NCI-H2227 (cell line): ENCODE measurements at regions not wholly inside any gene's neighbourhood (a gene's known extent, or its start where the extent isn't known, plus 50 kb on each side); places are given as distances from the start of the nearest gene placed in this dataset.
A peak's percentile ranks its signal among the peaks of the same experiment; 100 is the strongest.
"Not testable (repeated sequence)": the region's sequence is repeated elsewhere in the genome, so short reads cannot be mapped to it uniquely, and the experiment has no call there.

ENCODE experiments used
- DNase-seq: peaks from one replicate; lab custom pipeline; 2025; ENCODE audit not compliant: unreplicated experiment; lab: John Stamatoyannopoulos, UW

DNA sequence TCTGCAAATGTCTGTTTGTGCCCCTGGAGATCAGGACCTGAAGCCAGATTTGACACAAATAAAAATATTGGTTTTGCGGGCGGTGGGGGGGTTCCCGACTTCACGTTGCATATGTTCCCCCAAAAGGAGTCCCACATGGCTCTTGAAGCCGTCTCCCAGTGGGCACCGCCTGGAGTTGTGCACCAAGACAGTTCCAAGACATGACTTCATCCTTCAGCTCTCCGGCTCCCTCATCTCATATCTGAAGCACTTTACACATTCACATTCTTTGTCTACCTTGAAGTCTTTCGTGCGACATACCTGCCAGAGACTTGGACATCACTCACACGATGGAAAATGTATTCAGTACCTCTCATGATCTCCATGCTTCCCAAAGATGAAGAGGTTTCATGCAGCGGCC is 362.8 kb upstream of the FOXK1 start:
- DNase-seq: no peak

DNA sequence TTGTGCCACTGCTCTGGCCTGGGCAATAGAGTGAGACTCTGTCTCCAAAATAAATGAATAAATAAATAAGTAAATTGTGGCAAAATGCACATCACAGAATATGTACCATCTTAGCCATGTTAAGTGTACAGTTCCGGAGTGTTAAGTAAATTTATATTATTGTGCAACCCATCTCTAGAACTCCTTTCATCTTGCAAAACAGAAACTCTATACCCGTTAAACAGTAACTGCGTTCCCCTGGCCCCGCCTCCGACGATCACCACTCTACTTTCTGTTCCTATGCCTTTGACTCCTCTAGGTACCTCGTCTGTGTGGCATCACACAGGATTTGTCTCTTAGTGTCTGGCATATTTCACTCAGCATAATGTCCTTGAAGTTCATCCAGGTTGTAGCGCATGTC is 356.4 kb upstream of the FOXK1 start:
- no peak for DNase-seq

DNA sequence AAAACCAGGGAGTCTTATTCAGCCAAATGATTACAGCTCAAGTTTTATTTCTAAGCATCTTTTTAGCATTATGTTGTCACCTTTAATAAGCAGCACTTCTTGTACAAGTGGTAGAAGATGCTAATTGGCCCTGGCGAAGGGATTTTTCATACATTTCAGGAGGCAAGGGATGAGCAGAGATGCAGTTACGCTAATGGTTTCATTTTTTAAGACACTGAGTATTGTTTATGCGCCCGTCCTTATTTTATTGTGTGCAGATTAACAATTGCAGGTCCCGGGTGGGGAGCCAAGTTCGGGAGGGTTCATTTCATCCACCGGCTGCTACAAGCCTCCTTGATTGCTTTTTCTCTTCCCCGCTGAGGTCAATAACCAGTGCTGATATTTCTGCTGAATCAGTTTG is 350.4 kb upstream of the FOXK1 start:
- DNase-seq: peak; percentile 7

DNA sequence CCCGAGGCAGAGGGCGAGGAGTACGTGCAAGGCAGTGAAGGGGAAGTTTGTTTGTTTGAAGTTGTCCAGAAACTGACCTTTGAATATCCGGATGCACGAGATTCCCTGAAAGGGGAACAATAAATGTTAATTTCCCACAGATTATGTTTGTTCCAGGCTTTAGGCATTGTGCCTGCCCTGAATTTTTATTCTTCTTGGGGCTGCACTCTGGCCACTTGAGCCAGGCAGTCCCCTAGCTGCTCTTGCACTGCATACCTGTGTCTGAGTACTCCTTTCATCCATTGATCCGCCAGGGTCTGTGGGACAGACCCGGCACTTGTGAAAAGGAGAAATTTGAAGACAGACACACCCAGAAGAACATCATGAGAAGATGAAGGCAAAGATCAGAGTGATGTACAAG is 343.5 kb upstream of the FOXK1 start:
- DNase-seq: no peak

DNA sequence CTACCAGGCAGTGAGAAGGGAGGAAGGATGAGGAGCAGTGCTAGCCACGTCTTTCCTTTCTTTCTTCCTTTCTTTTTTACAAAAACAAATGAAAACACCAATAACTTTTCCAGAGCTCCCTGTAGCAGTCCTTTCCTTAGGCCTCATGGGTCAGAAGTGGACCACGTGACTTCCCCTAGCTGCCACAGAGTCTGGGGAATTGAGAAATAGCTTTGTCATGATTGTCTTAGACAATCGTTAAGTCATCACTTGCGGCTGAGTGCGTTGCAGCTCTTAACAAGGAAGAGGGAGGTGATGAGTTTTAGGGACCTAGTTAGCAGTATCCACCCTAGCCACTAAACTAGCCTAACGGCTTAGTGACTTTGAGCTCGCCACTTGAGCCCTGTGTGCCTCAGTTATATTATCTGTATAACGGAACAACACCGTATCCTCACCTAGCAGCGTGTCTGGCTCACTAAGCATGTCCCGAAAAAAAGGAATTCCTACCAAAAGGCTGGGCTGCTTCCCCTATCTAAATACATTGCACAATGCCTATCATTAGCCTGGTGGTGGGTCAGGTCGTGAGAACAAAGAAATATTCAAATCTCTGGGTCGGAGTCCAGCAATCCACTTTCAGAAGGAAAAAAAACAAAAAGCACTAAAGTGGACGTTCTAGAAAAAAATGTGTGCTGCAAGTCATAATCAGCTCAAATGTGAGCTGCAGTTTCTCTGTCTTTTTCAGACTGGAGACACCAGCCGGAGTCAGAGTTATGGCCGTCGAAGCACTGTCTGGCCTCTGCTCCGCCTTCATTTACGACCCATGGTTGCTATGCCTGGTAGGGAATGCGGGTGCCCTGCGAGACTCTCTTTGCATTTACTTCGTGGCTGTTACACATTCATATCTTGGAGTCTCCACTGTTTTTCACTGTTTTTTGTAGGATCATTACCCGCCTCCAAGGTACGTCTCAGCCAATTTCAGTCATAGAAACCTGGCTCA is 338.5 kb upstream of the FOXK1 start:
- no peak for DNase-seq

DNA sequence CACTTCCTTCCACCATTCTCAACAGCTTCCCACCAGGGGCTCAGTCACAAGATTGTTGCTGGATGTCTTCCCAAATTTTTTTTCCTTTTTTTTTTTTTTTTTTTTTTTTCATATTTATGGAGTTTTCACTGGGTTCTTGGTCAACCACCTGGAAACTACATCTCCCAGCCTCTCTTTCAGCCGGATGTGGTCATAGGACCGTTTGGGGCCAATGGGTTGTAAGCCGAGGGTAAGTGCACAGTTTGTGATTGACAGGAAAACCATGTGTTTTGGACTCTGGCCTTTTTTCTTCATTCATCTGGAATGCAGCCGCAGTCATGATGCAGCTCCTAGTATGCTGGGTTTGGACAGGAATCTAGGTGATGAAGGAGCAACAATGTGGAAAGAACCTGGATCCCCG is 337.1 kb upstream of the FOXK1 start:
- DNase-seq: no peak

DNA sequence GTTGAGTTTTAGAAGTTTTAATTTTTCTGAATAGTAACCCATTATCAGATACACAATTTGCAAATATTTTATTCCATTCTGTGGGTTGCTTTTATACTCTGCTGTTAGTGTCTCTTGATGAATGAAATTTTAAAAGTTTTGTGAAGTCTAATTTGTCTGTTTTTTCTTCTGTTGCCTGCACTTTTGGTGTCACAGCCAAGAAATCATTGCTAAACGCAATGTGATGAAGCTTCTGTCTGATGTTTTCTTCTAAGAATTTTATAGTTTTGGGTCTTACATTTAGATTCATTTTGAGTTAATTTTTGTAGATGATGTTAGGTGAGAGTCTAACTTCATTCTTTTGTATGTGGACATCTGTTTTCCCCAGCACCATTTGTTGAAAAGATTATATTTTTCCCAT is 330.0 kb upstream of the FOXK1 start:
- DNase-seq: no peak

DNA sequence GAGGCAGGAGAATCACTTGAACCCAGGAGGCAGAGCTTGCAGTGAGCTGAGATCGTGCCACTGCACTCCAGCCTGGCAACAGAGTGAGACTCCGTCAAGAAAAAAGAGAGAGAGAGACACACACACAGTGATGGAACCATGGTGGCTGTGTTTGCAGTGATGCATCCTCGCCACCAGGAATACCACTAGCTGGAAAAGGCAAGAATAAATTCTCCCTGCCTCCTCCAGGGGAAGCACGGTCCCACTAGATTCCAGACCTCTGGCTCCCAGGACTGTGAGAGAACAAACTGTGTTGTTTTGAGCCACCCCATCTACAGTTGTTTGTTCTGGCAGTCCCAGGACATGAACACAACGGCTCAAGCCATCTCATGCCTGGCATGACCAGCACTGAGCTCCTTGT is 320.3 kb upstream of the FOXK1 start:
- no peak for DNase-seq

DNA sequence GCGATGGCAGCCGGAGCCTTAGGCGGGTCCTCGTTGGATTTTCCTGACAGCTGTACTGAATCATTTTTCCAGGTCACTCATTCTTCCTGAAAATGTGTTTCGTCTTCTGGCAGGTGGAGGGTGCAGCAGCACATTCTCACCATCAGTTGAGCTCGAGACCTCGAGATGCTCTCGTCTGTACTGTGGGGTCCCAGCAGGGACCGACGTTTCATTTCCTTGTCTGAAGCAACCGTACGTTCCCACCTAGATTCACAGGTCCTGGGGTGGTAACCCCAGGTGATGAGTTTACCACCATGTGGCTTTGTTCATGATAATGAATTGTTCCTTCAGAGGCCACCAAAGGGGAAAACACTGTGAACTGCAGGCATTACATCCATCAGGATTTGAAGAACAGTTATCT is 298.5 kb upstream of the FOXK1 start:
- DNase-seq: no peak

DNA sequence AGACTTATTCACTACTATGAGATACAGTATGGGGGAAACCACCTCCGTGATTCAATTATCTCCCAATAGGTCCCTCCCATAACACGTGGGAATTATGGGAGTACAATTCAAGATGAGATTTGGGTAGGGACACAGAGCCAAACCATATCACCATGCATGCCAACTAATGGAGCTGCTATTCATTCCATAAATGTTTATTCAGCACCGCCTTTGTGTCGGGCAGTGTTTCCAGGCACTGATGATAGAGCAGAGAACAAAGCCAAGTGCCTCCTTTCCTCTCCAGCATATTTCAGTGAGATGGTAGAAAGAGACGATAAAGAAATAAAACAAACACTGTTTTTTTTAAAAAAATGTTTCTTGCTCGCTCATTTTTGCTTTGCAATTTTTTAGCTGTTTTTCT is 295.9 kb upstream of the FOXK1 start:
- no peak for DNase-seq

DNA sequence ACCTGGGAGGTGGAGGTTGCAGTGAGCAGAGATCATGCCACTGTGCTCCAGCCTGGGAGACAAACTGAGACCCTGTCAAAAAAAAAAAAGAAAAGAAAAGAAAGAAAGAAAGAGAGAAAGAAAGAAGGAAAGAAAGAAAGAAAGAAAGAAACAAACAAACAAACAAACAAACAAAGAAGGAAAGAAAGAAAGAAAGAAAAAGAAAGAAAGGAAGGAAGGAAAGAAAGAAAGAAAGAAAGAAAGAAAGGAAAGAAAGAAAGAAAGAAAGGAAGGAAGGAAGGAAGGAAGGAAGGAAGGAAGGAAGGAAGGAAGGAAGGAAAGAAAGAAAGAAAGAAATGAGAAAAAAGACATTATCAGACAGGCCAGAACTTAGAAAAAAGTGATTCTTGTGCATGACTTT is 291.0 kb upstream of the FOXK1 start:
- not testable (repeated sequence) for DNase-seq

DNA sequence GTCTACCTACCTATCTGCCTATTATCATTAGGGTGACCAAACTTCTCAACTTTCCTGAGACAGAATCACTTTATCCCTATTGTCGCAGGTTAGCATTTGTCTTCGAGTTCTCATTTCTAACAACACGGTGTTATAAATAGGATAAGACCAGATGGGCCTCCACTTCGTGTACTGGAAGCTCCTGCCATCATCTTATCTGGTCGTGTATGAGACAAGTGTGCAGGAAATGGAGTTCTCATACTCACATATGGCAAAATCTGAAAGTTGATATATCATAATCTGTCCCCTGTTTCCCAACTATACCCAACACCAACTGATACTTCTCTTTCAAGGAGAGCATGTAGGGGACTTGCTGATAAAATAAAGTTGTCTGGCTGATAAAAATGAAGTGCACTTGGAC is 287.4 kb upstream of the FOXK1 start:
- DNase-seq: no peak

DNA sequence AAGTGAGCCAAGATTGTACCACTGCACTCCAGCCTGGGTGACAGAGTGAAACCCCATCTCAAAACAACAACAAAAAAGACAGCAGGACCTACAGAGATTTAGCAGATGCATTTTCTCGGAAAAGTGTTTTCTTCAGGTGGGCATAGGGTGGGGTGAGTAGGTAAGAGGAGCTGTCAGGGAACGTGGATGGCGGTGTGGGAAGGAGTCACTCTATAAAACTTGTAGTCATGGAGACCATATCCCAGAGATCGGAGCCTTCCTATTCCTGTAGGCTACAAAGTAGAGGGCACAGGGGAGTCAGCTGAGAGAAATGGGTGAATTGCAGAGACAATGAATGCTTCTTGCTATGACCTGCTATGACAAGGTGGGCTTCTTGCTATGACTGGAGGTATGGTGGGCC is 283.0 kb upstream of the FOXK1 start:
- DNase-seq: no peak

DNA sequence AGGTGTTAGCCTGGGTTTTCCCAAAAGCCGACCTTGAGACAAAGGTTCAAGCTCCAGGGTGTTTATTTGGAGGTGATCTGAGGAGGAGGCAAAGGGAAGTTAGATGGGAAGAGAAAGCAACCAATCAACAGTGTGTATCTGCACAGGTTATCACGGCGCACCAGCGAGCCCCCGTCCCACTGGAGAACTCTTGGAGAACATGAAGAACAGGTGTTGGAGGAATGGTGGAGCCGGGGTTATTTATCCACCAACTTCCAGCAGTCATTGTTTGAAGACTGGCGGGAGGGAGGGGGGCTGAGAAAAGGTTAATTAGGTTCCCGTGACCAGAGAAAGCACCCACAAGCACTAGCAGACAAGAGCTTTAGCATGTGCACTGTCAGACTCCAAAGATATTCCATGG is 282.5 kb upstream of the FOXK1 start:
- no peak for DNase-seq

DNA sequence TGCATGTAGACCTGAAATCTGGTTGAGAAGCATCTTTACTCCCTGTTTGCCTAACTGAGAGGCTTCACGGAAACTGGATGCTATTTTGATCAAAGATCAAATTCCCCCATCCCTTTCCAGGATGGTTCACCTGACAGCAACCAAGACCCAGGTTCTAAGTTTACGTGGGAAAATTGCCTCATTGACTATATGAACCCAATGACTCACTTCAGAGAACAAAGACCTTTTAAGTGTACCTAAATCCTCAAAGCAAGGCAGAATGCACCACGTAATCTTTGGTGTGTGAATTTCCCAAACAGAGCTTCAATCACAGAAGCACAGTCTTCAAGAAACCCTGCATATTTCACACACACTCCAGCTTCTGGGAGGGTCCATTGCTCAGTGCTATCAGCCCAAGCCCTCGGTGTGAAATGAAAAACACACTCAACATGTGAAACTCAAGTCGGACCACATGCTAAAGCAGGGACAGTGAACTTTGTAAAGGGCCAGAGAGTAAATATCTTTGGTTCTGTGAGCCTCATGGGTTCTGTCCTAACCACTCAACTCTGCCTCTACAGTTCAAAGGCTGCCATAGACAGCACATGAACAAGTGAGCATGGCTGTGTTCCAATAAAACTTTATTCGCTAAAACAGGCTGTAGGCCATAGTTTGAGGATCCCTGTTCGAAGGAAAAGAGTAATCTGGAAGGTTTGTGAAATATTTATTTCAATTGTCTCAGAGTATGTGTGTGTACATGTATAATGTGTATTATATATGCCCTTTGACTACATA is 275.6 kb upstream of the FOXK1 start:
- DNase-seq: no peak

DNA sequence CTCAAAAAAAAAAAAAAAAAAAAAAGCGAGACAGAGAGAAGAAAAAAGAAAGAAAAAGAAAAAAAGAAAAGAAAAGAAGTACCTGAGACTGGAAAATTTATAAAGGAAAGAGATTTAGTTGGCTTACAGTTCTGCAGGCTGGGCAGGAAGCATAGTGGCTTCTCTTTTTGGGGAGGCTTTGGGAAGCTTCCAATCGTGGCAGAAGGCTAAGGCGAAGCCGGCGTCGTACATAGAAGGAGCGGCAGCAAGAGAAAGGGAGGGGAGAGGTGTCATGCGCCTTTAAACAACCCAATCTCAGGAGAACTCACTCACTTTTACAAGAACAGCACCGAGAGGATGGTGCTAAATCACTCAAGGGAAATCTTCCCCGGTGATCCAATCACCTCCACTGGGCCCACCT is 272.1 kb upstream of the FOXK1 start:
- no peak for DNase-seq

DNA sequence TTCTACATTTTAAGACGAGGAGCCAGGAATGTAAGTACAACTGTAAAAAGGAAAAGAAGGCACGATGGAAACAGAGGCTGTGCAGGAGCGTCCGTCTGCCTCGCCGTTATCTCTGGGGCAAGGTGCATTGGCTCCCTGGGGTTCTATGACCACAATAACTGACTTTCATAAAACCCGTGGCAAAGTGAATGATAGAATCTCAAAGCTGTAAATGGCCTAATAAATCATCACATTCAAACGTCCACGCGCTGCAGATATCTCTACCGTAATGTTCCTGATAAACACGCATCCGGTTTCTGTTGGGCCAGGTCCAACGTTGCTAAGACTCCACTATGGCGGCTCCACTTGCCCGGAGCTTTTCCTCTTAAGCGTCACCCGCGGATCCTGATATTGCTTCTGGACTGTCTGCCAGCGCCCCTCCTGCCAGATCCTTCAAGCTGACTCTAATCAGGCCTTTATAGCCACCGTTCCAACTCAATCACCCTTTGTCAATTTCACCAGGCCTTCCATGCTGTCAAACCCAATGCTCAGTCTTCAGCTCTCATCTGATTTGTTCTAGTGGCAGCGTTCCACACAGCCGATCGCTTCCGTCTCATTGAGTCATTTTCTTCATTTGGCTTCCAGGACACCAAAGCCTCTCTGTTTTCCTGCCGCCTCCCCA is 265.6 kb upstream of the FOXK1 start:
- DNase-seq: peak; percentile 61

DNA sequence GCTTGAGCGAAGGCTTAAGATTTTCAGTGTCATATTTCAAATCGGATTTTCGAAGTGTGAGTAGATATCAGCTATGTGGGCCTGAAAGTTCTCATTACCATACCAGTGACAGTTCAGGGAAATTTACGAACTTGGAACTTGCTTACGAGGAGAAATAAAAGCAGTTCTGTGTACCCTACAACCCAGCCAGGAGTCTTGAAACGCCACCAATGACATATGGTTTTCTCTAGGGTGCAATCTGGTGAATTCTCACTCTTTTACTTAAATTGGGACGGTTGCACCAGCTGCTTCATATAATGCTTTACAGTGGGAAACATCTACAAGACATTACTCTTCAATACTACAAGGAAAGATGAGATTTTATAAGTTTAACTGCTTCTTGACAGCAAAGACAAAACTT is 253.6 kb upstream of the FOXK1 start:
- DNase-seq: no peak

DNA sequence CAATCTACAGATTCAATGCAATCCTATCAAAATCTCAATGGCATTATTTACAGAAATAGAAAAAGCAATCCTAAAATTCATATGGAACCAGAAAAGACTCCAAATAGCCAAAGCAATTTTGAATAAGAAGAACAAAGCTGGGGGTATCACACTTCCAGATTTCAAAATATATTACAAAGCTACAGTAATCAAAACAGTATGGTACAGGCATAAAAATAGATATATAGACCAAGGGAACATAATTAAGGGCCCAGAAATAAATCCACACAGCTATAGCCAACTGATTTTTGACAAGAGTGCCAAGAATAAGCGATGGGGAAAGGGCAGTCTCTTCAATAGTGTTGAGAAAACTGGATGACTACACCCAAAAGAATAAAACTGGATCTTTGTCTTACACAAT is 251.9 kb upstream of the FOXK1 start:
- DNase-seq: no peak

DNA sequence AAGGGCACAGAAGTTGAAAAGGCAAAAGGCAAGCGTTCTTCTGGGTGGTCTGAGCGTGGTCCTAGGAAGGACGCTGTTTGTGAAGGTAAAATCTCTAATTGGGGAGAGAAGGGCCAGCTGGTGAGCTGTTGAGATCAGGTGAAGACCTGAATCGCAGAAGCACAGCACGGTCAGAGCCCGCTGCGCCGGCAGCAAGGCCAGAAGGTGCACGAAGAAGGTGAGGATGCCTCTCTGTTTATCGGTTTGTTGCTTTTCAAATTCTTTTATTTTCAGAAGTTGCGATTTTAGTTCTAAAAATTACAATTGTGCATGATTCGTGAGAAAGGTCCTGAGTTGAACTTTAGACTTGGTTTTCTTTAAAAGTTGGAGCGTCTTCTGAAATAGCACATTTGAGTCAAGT is 247.8 kb upstream of the FOXK1 start:
- no peak for DNase-seq

DNA sequence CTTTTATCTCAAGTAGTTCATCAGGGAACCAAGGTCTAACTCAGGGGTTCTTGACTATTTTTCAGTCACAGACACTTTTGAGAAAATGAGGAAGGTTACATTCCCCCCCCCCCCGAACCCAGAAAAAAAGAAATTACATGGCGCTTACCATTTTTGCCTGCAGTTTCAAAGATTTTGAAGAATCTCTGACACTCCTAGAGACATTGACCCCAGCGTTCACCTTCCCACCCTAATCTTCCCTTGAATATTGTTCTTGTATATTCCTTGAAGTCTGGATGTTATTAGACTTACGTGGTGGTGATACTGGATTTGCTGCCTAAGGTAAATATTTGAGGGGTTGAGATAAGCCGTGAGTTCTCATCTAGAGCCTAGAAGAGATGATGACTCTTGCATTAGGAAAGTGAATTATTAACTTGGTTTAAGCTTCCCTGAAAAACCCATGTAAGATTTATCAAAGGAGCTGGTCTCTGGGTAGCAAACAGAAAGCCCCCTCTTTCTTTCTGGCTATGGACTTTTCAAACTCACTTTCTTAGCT is 245.7 kb upstream of the FOXK1 start:
- no peak for DNase-seq

DNA sequence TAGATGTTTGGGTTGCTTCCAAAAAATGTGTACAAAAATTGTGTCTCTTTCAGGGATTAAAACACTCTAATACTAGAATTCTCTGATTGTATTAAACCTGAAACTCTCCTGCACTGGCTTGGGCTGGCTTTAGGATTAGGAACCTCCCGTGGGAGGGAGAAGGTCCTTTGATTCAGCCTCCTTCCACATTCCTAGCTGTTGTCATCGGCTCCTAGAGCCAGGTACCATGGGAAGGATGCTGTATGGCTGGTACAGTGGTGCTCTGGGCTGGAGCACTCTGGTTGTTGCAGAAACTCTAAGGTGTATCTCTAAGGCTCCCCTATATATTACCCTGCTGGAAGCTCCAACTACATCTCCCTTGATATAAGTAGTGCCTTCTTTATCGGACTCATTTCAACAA is 245.2 kb upstream of the FOXK1 start:
- DNase-seq: no peak
